ENCODE measurements at regions not wholly inside any gene's neighbourhood (a gene's known extent, or its start where the extent isn't known, plus 50 kb on each side); places are given as distances from the start of the nearest gene placed in this dataset.
"Not testable (repeated sequence)": the region's sequence is repeated elsewhere in the genome, so short reads cannot be mapped to it uniquely, and the experiment has no call there.

DNA sequence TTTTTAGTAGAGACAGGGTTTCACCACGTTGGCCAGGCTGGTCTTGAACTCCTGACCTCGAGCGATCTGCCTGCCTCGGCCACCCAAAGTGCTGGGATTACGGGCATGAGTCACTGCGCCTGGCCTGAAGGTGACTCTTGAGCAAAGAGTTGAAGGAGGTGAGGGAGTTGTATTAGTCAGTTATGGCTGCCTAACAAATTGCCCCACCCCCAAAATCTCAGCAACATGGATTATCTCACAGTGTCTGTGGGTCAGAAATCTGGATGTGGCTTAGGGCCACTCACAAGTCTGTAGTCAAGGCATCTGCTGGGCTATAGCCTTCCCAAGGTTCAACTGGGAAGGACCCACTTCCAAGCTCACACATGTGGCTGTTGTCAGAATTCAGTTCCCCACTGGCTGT is 52.8 kb upstream of the ADGRE5 start:
- in situ Hi-C loops (cut with MboI; ENCODE audit: low sequenced_read_pairs), result loop anchor here (25.0 kb wide), 1 partner anchor 441 kb away; the partner anchor contains the start of gene NANOS3

- in situ Hi-C loops (cut with MboI; ENCODE audit: low sequenced_read_pairs), result loop anchor here (25.0 kb wide), 1 partner anchor 440 kb away; the partner anchor contains the start of gene NANOS3
Observed at GRCh38 chr19:14327061-14327460, 54.2 kb upstream of the ADGRE5 start.

- in situ Hi-C loops (cut with MboI; ENCODE audit: low sequenced_read_pairs), result loop anchor here (25.0 kb wide), 1 partner anchor 439 kb away; the partner anchor contains the start of gene NANOS3
Observed at GRCh38 chr19:14325863-14326262, 55.4 kb upstream of the ADGRE5 start.

GRCh38 chr19:14325134-14325533 is 56.1 kb upstream of the ADGRE5 start:
- in situ Hi-C loops (cut with MboI; ENCODE audit: low sequenced_read_pairs), result loop anchor here (25.0 kb wide), 1 partner anchor 438 kb away; the partner anchor contains the start of gene NANOS3

DNA sequence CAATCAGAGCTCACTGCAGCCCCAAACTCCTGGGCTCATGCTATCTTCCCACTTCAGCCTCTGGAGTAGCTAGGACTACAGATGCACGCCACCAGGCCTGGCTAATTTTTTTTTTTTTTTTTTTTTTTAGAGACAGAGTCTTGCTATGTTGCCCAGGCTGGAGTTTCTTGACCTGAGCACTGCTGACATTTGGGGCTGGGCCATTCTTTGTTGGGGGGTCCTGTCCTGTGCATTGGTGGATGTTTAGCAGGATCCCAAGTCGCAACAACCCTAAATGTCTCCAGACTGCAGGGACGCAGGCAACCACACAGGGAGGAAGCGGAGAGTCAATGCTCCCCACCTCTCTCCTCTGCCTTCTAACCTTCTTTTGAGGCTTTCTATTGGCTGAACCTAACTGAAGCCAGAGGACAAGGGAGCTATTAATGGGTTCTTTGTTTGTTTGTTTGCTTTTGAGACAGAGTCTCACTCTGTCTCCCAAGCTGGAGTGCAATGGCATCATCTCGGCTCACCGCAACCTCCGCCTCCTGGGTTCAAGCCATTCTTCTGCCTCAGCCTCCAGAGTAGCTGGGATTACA is 58.3 kb upstream of the ADGRE5 start:
- in situ Hi-C loops (cut with MboI; ENCODE audit: low sequenced_read_pairs), result no loop called here

DNA sequence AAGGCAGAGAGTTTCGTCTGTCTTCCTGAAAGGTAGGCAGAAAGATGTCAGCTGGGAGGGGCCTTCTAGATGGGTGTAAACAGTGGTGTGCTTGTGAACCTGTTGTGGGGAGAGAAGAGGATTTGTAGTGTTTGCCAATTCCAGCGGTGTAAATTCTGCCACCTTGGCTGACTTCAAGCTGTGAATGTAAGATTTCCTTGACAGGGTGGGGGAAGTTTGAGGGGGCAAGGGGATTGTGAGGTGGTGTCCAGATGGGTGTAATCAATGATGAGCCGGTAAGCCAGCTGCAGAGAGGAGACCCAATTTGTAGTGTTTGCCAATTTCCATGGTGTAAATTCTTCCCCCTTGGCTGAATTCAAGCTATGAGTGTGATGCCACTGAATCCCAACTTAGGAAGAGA is 61.0 kb upstream of the ADGRE5 start:
- in situ Hi-C loops (cut with MboI; ENCODE audit: low sequenced_read_pairs), result no loop called here

DNA sequence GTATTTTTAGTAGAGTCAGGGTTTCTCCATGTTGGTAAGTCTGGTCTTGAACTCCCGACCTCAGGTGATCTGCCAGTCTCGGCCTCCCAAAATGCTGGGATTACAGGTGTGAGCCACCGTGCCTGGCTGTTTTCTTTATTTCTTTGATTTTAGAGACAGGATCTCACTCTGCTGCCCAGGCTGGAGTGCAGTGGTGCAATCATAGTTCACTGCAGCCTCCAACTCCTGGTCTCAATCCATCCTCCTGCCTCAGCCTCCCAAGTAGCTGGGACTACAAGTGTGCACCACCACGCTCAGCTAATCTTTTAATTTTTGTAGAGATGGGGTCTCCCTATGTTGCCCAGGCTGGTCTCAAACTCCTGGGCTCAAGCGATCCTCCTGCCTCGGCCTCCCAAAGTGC is 61.5 kb upstream of the ADGRE5 start:
- in situ Hi-C loops (cut with MboI; ENCODE audit: low sequenced_read_pairs), result not testable (repeated sequence)

DNA sequence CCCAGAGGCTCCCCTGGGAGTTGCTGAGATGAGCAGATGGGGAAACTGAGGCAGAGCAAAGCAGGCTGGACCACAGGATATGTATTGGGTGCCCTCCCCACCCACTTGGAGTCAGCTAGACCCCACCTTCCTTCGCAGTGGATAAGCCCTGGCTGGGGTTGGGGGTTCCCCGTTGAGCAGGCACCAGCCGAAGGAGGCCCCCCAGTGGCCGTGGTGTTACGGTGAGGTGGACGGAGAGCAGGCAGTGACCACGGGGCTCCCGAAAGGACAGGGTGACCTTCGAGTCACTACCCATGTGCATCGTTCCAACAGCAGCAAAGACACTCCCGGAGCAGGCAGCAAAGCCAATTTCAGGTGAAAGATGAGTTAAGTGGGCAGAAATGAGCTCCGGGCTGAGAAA is 62.4 kb upstream of the ADGRE5 start:
- in situ Hi-C loops (cut with MboI; ENCODE audit: low sequenced_read_pairs), result no loop called here

DNA sequence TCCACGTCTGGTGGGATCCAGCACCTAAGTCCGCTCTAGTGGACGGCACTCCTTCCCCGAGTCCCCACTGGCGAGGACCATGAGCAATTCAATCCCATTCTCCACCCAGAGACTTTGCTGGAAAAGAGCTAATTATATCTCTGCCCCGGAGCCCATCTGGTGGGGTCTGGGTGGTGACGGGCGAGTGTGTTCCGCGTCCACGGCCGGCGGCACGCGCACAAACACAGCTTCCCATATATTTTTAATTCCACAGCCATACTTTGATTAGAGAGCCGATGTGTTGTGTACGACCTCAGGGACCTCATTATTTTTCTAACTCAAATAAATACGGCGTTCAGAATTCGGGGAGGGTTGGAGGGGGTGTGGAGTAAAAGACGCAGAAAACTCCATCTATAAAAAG is 64.1 kb upstream of the ADGRE5 start:
- in situ Hi-C loops (cut with MboI; ENCODE audit: low sequenced_read_pairs), result no loop called here

DNA sequence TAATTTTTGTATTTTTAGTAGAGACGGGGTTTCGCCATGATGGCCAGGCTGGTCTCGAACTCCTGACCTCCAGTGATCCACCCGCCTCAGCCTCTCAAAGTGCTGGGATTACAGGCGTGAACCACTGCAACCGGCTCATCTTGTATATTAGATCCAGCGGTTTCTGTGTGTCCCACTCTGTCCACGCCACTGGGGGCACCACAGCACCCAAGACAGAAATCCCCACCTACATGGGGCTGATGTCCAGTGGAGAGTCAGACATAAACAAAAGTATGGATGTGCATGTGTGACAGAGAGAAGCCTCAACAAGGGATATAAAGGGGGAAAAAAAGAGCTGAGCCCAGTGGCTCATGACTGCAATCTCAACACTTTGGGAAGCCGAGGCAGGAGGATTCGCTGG is 65.8 kb upstream of the ADGRE5 start:
- in situ Hi-C loops (cut with MboI; ENCODE audit: low sequenced_read_pairs), result no loop called here

DNA sequence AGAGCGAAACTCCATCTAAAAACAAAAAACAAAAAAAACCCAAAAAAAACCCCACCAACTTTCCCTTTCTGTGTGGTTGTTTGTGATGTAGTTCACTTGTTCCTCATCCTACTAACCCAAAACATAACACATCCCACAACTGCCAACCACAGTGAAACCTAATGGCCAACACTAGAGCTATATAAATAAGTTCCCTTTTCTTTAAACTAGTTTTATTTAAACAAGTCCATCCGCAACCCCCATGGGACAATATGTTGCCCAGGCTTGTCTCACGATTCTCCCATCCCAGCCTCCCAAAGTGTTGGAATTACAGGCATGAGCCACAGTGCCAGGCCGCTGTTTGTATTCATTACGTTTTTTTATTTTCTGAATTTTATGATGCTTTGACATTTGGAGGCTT is 71.2 kb upstream of the ADGRE5 start:
- in situ Hi-C loops (cut with MboI; ENCODE audit: low sequenced_read_pairs), result no loop called here

GRCh38 chr19:14305706-14306105 is 75.5 kb upstream of the ADGRE5 start:
- in situ Hi-C loops (cut with MboI; ENCODE audit: low sequenced_read_pairs), result no loop called here

DNA sequence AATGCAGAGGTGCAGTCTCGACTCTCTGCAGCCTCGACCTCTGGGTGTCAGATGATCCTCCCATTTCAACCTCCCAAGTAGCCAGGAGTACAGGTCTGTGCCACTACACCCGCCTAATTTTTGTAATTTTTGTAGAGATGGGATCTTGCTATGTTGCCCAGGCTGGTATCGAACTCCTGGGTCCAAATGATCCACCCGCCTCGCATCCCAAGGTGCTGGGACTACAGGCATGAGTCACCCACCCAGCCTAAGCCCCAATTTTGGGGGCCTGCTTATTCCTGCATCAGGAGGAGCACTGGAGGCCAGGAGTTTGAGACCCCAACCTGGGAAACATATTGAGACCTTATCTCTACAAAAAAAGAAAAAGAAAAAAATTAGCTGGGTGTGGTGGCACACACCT is 80.1 kb upstream of the ADGRE5 start:
- in situ Hi-C loops (cut with MboI; ENCODE audit: low sequenced_read_pairs), result no loop called here

- in situ Hi-C loops (cut with MboI; ENCODE audit: low sequenced_read_pairs), result no loop called here
Observed at GRCh38 chr19:14300303-14300702, 80.9 kb upstream of the ADGRE5 start.

GRCh38 chr19:14299224-14299827 is 81.9 kb upstream of the ADGRE5 start:
- in situ Hi-C loops (cut with MboI; ENCODE audit: low sequenced_read_pairs), result not testable (repeated sequence)

DNA sequence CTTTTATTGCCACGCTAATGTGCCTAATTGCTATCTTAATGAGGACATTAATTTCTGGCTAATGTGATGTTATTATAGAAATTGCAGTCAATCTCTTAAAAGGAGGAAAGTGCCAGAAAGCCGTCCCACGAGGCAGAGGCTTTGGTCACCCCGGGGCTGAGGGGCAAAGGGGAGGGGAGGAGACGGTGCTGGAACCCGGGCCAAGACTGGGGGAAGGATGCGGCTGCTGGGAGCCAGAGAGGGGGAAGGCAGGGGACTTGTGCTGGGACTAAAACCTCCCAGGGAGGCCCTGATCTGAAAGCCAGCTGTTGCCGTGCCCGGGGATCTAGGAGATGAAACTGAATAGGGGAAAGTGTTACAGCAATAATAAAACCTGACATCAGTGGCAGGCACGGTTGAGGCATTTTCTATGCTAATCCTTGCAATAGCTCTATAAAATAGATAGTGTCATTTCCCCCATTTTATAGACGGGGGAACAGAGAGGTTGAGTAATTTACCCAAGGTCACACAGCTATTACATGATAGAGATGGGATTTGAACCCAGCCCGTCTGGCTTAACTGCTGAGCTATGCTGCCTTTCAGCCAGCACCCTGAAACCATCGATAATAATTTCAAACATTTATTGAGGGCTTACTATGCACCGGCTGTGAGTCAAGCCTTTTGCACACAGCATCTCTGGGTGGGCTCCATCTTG is 83.2 kb upstream of the ADGRE5 start:
- in situ Hi-C loops (cut with MboI; ENCODE audit: low sequenced_read_pairs), result not testable (repeated sequence)

DNA sequence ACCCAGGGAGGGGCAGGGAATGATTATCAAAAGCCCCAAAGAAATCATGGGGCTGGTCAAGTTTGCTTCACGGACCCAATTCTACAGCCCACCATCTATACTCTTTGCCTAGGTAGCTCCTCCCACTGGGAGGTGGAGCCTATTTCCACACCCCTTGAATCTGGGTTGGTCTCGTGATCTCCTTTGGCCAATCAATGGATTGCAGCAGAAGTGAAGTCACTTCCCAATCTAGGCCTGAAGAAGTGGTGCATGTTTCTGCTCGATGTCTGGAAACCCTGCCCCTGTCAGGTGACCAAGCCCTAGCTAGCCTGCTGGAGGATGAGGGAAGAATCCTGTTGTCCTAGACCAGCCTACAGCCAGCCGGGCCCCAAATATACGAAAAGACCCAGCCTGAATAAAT is 86.3 kb upstream of the ADGRE5 start:
- in situ Hi-C loops (cut with MboI; ENCODE audit: low sequenced_read_pairs), result not testable (repeated sequence)

- in situ Hi-C loops (cut with MboI; ENCODE audit: low sequenced_read_pairs), result not testable (repeated sequence)
Observed at GRCh38 chr19:14293816-14294170, 87.5 kb upstream of the ADGRE5 start.

DNA sequence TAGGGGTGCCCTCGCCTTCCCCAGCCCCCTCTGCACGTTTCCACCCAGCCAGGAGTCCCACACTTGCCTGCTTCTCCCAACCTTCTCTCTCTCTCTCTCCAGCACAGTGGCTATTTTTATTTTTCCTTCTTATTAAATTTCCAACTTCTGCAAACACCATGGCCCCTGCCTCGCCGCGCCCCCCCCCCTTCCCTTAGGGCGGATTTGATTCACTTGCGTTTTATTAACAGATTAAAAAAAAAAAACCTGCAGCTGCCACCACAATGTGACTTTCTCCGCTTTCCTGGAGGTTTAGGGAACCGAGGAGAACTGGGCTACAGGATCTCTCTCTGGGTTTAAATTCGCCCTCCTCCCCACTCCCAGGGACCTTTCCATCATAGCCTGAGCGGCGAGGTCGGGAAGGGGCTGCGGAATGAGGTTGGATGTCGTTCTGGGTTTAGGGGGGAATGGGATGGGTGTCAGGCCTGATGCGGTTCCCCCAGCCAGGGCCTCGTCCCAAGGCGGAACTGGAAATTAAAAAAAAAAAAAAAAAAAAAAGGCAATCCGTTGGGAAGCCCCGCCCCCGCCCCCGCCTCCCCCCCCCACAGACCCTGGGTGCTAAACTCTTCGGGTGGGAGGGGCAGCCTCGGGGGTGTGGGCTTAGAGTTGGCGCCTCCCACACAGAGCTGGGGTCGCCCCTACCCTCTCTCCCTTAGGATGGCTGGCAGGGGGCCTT is 87.3 kb upstream of the ADGRL1 start:
- in situ Hi-C loops (cut with MboI; ENCODE audit: low sequenced_read_pairs), result not testable (repeated sequence)

- in situ Hi-C loops (cut with MboI; ENCODE audit: low sequenced_read_pairs), result not testable (repeated sequence)
Observed at GRCh38 chr19:14289810-14290209, 83.8 kb upstream of the ADGRL1 start.

- in situ Hi-C loops (cut with MboI; ENCODE audit: low sequenced_read_pairs), result not testable (repeated sequence)
Observed at GRCh38 chr19:14287837-14288236, 81.9 kb upstream of the ADGRL1 start.

DNA sequence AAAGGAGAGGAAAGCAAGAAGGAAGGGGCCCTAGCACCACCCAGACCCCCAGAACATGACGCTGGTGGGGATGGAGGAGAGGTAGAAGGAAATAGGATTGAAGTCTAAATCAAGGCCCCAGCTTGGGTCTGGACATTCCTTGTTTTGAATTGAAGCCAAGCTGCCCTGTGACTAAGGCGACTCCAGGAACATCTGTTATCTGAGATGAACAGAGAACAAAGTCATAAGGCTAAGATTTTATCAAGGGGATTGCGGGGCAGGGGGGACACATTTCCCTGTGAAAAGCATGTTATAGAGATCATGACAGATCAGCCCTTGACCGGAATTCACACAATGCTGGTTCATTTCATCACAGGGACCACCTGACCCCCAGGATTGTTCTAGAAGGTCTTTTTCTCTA is 80.6 kb upstream of the ADGRL1 start:
- in situ Hi-C loops (cut with MboI; ENCODE audit: low sequenced_read_pairs), result not testable (repeated sequence)
